GM19328 (cell line): ENCODE measurements at regions not wholly inside any gene's neighbourhood (a gene's known extent, or its start where the extent isn't known, plus 50 kb on each side); places are given as distances from the start of the nearest gene placed in this dataset.
"Not testable (repeated sequence)": the region's sequence is repeated elsewhere in the genome, so short reads cannot be mapped to it uniquely, and the experiment has no call there.

ENCODE experiments used
- ATAC-seq: cut with Tn5 transposase; IDR thresholded peaks from one replicate; pipeline ENCODE4 v1.9.1; 2021; ENCODE audit warnings: mild to moderate bottlenecking, moderate library complexity; ENCODE audit not compliant: unreplicated experiment

- ATAC-seq, result no peak
Measured at GRCh38 chr2:33949371-33949770, 350.3 kb upstream of the FAM98A start.

GRCh38 chr2:33946193-33946592 lies 347.1 kb upstream of the FAM98A start:
- no peak for ATAC-seq

GRCh38 chr2:33933203-33933602 lies 334.1 kb upstream of the FAM98A start:
- no peak for ATAC-seq

GRCh38 chr2:33931164-33931563 lies 332.1 kb upstream of the FAM98A start:
- no peak for ATAC-seq

GRCh38 chr2:33929467-33929866 lies 330.4 kb upstream of the FAM98A start:
- ATAC-seq, result peak; percentile 90

GRCh38 chr2:33927756-33928155 lies 328.7 kb upstream of the FAM98A start:
- no peak for ATAC-seq

GRCh38 chr2:33925311-33925710 lies 326.2 kb upstream of the FAM98A start:
- ATAC-seq, result no peak

- no peak for ATAC-seq
Measured at GRCh38 chr2:33924586-33925169, 325.6 kb upstream of the FAM98A start.

GRCh38 chr2:33917252-33917651 lies 318.2 kb upstream of the FAM98A start:
- ATAC-seq, result no peak

GRCh38 chr2:33913071-33913616 lies 314.0 kb upstream of the FAM98A start:
- ATAC-seq, result no peak

GRCh38 chr2:33911327-33911726 lies 312.2 kb upstream of the FAM98A start:
- no peak for ATAC-seq

- no peak for ATAC-seq
Measured at GRCh38 chr2:33909945-33910695, 311.0 kb upstream of the FAM98A start.

GRCh38 chr2:33907866-33908265 lies 308.8 kb upstream of the FAM98A start:
- ATAC-seq, result no peak

GRCh38 chr2:33906129-33906528 lies 307.0 kb upstream of the FAM98A start:
- not testable (repeated sequence) for ATAC-seq

- ATAC-seq, result no peak
Measured at GRCh38 chr2:33904801-33905200, 305.7 kb upstream of the FAM98A start.

GRCh38 chr2:33903701-33904100 lies 304.6 kb upstream of the FAM98A start:
- ATAC-seq, result no peak

- no peak for ATAC-seq
Measured at GRCh38 chr2:33903215-33903614, 304.1 kb upstream of the FAM98A start.

- no peak for ATAC-seq
Measured at GRCh38 chr2:33900610-33901009, 301.5 kb upstream of the FAM98A start.

GRCh38 chr2:33897741-33898140 lies 298.6 kb upstream of the FAM98A start:
- ATAC-seq, result no peak

- ATAC-seq, result no peak
Measured at GRCh38 chr2:33893824-33894223, 294.7 kb upstream of the FAM98A start.

GRCh38 chr2:33891616-33892015 lies 292.5 kb upstream of the FAM98A start:
- ATAC-seq, result no peak

GRCh38 chr2:33890686-33891085 lies 291.6 kb upstream of the FAM98A start:
- ATAC-seq, result no peak
